Astrocyte (in vitro differentiated cells and primary cell): ENCODE measurements at regions not wholly inside any gene's neighbourhood (a gene's known extent, or its start where the extent isn't known, plus 50 kb on each side); places are given as distances from the start of the nearest gene placed in this dataset.

Experiments
- DNase-seq: peaks from one replicate; pipeline ENCODE4 v3.0.0-alpha.2; 2010; ENCODE audit warnings: low read depth
- FAIRE-seq: peaks from 2 replicates; lab custom pipeline; 2011; peaks lifted over from hg19 to GRCh38; lab: Jason Lieb, UNC
- H2AFZ ChIP-seq: 2 replicates; pipeline ENCODE4 v1.6.0; 2012; ENCODE audit warnings: low read depth, low read length, inconsistent platforms
- H3K27ac ChIP-seq: 2 replicates; pipeline ENCODE4 v1.5.1; 2011; ENCODE audit warnings: low read depth, low read length, inconsistent platforms
- H3K27me3 ChIP-seq: 2 replicates; pipeline ENCODE4 v1.6.0; 2011; ENCODE audit warnings: low read length, inconsistent platforms; ENCODE audit not compliant: insufficient read depth
- H3K36me3 ChIP-seq: 2 replicates; pipeline ENCODE4 v1.5.1; 2011; ENCODE audit warnings: low read length, inconsistent platforms; ENCODE audit not compliant: insufficient read depth
- H3K4me1 ChIP-seq: 2 replicates; pipeline ENCODE4 v1.5.1; 2011; ENCODE audit warnings: low read length, inconsistent platforms; ENCODE audit not compliant: insufficient read depth
- H3K4me2 ChIP-seq: 2 replicates; pipeline ENCODE4 v1.6.0; 2012; ENCODE audit warnings: low read length, inconsistent platforms
- H3K4me3 ChIP-seq: 2 replicates; pipeline ENCODE4 v1.5.1; 2011; ENCODE audit warnings: low read depth, mild to moderate bottlenecking, low read length, inconsistent platforms; ENCODE audit not compliant: insufficient read depth
- H3K79me2 ChIP-seq: 2 replicates; pipeline ENCODE4 v1.6.0; 2012; ENCODE audit warnings: mild to moderate bottlenecking, low read length, inconsistent platforms; ENCODE audit not compliant: insufficient read depth
- H3K9ac ChIP-seq: 2 replicates; pipeline ENCODE4 v1.6.0; 2012; ENCODE audit warnings: mild to moderate bottlenecking, low read length, inconsistent platforms
- H3K9me3 ChIP-seq: 2 replicates; pipeline ENCODE4 v1.5.1; 2012; ENCODE audit warnings: low read depth, mild to moderate bottlenecking, low read length, inconsistent platforms; ENCODE audit not compliant: insufficient read depth
- H4K20me1 ChIP-seq: 2 replicates; pipeline ENCODE4 v1.6.0; 2012; ENCODE audit warnings: low read length, inconsistent platforms; ENCODE audit not compliant: insufficient read depth
- H3K27ac Mint-ChIP-seq: one replicate; pipeline ENCODE4 v1.8.0; 2021; ENCODE audit warnings: mild to moderate bottlenecking, mixed read lengths; ENCODE audit not compliant: unreplicated experiment
- H3K27me3 Mint-ChIP-seq: one replicate; pipeline ENCODE4 v1.8.0; 2021; ENCODE audit warnings: low read depth, mixed read lengths; ENCODE audit not compliant: unreplicated experiment
- H3K36me3 Mint-ChIP-seq: one replicate; pipeline ENCODE4 v1.8.0; 2021; ENCODE audit warnings: low read depth, mixed read lengths; ENCODE audit not compliant: unreplicated experiment
- H3K4me1 Mint-ChIP-seq: one replicate; pipeline ENCODE4 v1.8.0; 2021; ENCODE audit warnings: low read depth, mixed read lengths; ENCODE audit not compliant: unreplicated experiment
- H3K4me3 Mint-ChIP-seq: one replicate; pipeline ENCODE4 v1.8.0; 2021; ENCODE audit warnings: mild to moderate bottlenecking, moderate library complexity, mixed read lengths; ENCODE audit not compliant: unreplicated experiment
- H3K9me3 Mint-ChIP-seq: one replicate; pipeline ENCODE4 v1.8.0; 2021; ENCODE audit warnings: mild to moderate bottlenecking, mixed read lengths; ENCODE audit not compliant: unreplicated experiment
- EZH2 ChIP-seq: IDR thresholded peaks from 2 replicates; pipeline ENCODE4 v1.6.1; 2012; ENCODE audit warnings: mild to moderate bottlenecking, low read length, inconsistent platforms; ENCODE audit not compliant: insufficient read depth
- TF ChIP-seq, protein P1 (sequence below): IDR thresholded peaks from 2 replicates; pipeline ENCODE4 v1.5.1; 2011; ENCODE audit warnings: low read depth, mild to moderate bottlenecking, inconsistent platforms, low read length, moderate library complexity; ENCODE audit not compliant: insufficient read depth

DNA sequence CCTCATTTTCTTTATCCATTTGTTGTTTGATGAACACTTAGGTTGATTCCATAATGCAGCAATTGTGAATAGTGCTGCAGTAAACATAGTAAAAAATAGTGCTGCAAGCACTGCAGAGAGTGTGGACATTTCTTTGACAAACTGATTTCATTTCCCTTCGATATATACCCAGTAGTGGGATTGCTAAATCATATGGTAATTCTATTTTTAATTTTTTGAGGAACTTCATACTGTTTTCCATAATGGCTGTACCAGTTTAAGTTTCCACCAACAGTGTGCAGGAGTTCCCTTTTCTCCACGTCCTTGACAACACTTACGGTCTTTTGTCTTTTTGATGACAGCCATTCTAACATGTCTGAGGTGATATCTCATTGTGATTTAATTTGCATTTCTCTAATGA is 138.2 kb upstream of the PLPPR1 start:
- DNase-seq (no peak), FAIRE-seq (no peak)
- Histone ChIP-seq H4K20me1 (no peaks in the 10 kb centered on the region), H3K9ac (no peak overlapping the region), H2AFZ (no peak overlapping the region), H3K79me2 (no peaks in the 10 kb centered on the region), H3K27me3 (no peaks in the 10 kb centered on the region), H3K9me3 (no peaks in the 10 kb centered on the region), H3K4me3 (no peak overlapping the region), H3K27ac (no peak overlapping the region), H3K4me1 (no peaks in the 10 kb centered on the region), H3K36me3 (no peaks in the 10 kb centered on the region), H3K4me2 (no peak overlapping the region)
- TF ChIP-seq, protein P1, sequence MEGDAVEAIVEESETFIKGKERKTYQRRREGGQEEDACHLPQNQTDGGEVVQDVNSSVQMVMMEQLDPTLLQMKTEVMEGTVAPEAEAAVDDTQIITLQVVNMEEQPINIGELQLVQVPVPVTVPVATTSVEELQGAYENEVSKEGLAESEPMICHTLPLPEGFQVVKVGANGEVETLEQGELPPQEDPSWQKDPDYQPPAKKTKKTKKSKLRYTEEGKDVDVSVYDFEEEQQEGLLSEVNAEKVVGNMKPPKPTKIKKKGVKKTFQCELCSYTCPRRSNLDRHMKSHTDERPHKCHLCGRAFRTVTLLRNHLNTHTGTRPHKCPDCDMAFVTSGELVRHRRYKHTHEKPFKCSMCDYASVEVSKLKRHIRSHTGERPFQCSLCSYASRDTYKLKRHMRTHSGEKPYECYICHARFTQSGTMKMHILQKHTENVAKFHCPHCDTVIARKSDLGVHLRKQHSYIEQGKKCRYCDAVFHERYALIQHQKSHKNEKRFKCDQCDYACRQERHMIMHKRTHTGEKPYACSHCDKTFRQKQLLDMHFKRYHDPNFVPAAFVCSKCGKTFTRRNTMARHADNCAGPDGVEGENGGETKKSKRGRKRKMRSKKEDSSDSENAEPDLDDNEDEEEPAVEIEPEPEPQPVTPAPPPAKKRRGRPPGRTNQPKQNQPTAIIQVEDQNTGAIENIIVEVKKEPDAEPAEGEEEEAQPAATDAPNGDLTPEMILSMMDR = no peak
- no peak for TF ChIP-seq EZH2
- Mint-ChIP-seq H3K4me3 (no peak overlapping the region), H3K27ac (no peak overlapping the region), H3K4me1 (no peaks in the 10 kb centered on the region), H3K36me3 (no peaks in the 10 kb centered on the region), H3K27me3 (no peaks in the 10 kb centered on the region), H3K9me3 (no peaks in the 10 kb centered on the region)

DNA sequence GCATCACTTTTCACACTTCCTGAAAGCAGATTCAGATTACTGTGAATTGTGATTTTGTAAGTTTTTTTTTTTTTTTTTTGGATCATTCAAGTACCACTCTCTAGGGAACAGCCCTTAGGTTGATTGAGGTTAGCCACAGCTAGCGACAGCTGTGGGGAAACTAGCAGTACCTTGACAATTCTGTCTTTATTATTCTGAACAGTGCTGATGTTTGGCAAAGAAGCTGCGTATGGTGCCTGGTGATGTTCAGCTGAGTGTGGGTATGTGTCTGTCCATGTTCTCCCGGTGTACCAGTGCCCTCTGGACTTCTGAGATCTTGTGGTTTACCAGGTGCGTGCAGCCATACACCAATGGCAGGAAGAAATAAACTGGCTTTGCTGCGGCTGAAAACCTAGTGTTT is 117.3 kb upstream of the PLPPR1 start:
- H3K27ac Mint-ChIP-seq = no peak overlapping the region
- Histone ChIP-seq H3K79me2 (no peaks in the 10 kb centered on the region), H3K27ac (no peak overlapping the region), H2AFZ (no peak overlapping the region), H3K4me1 (no peaks in the 10 kb centered on the region), H3K27me3 (no peaks in the 10 kb centered on the region), H3K9me3 (peaks cover 4% of the 10 kb centered on the region), H3K36me3 (no peaks in the 10 kb centered on the region), H3K9ac (no peak overlapping the region), H3K4me3 (no peak overlapping the region), H4K20me1 (no peaks in the 10 kb centered on the region), H3K4me2 (no peak overlapping the region)
- FAIRE-seq = no peak
- DNase-seq = no peak
- H3K27me3 Mint-ChIP-seq = peaks cover 2% of the 10 kb centered on the region
- H3K4me1 Mint-ChIP-seq = no peaks in the 10 kb centered on the region
- H3K4me3 Mint-ChIP-seq = no peak overlapping the region
- H3K36me3 Mint-ChIP-seq = no peaks in the 10 kb centered on the region
- H3K9me3 Mint-ChIP-seq = peaks cover 4% of the 10 kb centered on the region
- no peak for TF ChIP-seq EZH2
- TF ChIP-seq, protein P1 = no peak

DNA sequence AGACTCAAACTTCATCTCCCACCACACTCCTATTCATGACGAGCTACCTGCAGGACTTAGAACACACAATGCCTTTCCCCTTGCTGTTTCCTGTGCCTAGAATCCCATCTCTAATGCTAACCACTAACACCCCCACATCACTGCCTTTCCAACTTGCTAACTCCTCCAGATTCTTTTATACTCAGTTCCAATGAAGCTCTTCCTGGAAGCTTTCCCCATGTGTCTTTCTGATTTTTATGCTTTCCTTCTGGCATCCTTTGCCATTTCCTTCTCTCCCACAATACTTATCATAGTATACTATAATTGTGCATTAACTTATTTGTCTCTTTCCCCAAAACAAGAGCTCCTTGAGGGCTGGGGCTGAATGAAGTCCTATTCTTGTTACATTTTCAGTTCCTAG is 115.3 kb upstream of the PLPPR1 start:
- no peak for TF ChIP-seq EZH2
- TF ChIP-seq, protein P1 = no peak
- H2AFZ ChIP-seq = no peak overlapping the region
- no peak for DNase-seq
- no peaks in the 10 kb centered on the region for H3K36me3 ChIP-seq
- no peaks in the 10 kb centered on the region for H3K27me3 ChIP-seq
- Mint-ChIP-seq H3K27me3 (peaks cover 2% of the 10 kb centered on the region), H3K36me3 (no peaks in the 10 kb centered on the region), H3K9me3 (peaks cover 4% of the 10 kb centered on the region), H3K27ac (no peak overlapping the region), H3K4me1 (no peaks in the 10 kb centered on the region), H3K4me3 (no peak overlapping the region)
- no peak for FAIRE-seq
- no peaks in the 10 kb centered on the region for H4K20me1 ChIP-seq
- H3K9me3 ChIP-seq = peaks cover 4% of the 10 kb centered on the region
- no peak overlapping the region for H3K4me3 ChIP-seq
- no peak overlapping the region for H3K9ac ChIP-seq
- no peak overlapping the region for H3K27ac ChIP-seq
- no peaks in the 10 kb centered on the region for H3K79me2 ChIP-seq
- H3K4me2 ChIP-seq = no peak overlapping the region
- H3K4me1 ChIP-seq = no peaks in the 10 kb centered on the region
